HCT116 (cell line): ENCODE measurements at regions not wholly inside any gene's neighbourhood (a gene's known extent, or its start where the extent isn't known, plus 50 kb on each side); places are given as distances from the start of the nearest gene placed in this dataset.

ENCODE experiments used
- ATAC-seq: fragments of 200-7000 bp; cut with Tn5 transposase; 2 replicates; pipeline ENCODE4 v1.9.1; 2020; ENCODE audit warnings: mild to moderate bottlenecking, moderate library complexity
- BruUV-seq: library from RNA; stranded (reverse); fragments of 400-500 nt; replicated peaks from 2 replicates; lab custom pipeline; 2021; lab: Mats Ljungman, UMichigan
- CTCF ChIA-PET: fragments of 300-600 bp; sonication (Branson Sonifier 250); formaldehyde crosslinking; loops from one replicate; lab custom pipeline; 2021; ENCODE audit warnings: antibody characterized with exemption; lab: Charles Lee
- POLR2A ChIA-PET: fragments of 300-600, 350-600 bp; sonication (Branson Sonifier 250); formaldehyde crosslinking; loops from one replicate; lab custom pipeline; 2021; ENCODE audit warnings: antibody characterized with exemption; lab: Charles Lee
- RAD21 ChIA-PET, 2 experiments: fragments of 300-600 bp; sonication (Branson Sonifier 250); formaldehyde crosslinking; loops; one replicate each; lab custom pipeline; 2023; ENCODE audit warnings: low total read pairs in 2 of 2; ENCODE audit not compliant: uncharacterized antibody in 2 of 2, unreplicated experiment in 2 of 2, low non-redundant PET in 1 of 2; lab: Charles Lee
- DNase-seq: peaks from one replicate; pipeline ENCODE4 v3.0.0-alpha.2; 2010; ENCODE audit warnings: low read depth, low spot score
- H2AFZ ChIP-seq: fragments of 200-600 bp; shearing (Covaris generic), sonication (generic); 2 replicates; pipeline ENCODE4 v1.6.1; 2017; ENCODE audit warnings: low read depth, mixed run types, mixed read lengths, antibody characterized with exemption, low read length; ENCODE audit not compliant: poor library complexity, severe bottlenecking
- H3K27ac ChIP-seq: 2 replicates; pipeline ENCODE4 v1.5.1; 2012; ENCODE audit warnings: low read depth, low read length
- H3K27me3 ChIP-seq: fragments of 200-600 bp; sonication (generic); 2 replicates; pipeline ENCODE4 v1.6.1; 2016; ENCODE audit warnings: mixed run types, low read length, mixed read lengths; ENCODE audit not compliant: insufficient read depth
- H3K36me3 ChIP-seq, 2 experiments: fragments of 200-500 bp in 1 of 2; fragments of 200-600 bp in 1 of 2; sonication (Bioruptor generic) in 1 of 2; sonication (generic) in 1 of 2; 2 replicates each; pipeline versions ENCODE4 v1.5.1 to v1.6.1; 2014 to 2016; ENCODE audit warnings: low read length in 2 of 2, inconsistent platforms in 1 of 2, mixed read lengths in 1 of 2, mixed run types in 1 of 2; ENCODE audit not compliant: insufficient read depth in 2 of 2, control insufficient read depth in 1 of 2
- H3K4me1 ChIP-seq, 2 experiments: fragments of 200-600 bp in 1 of 2; sonication (generic) in 1 of 2; 2 replicates each; pipeline versions ENCODE4 v1.5.1 to v1.6.1; 2012 to 2017; ENCODE audit warnings: low read length in 2 of 2, inconsistent platforms in 1 of 2, mild to moderate bottlenecking in 1 of 2, mixed read lengths in 1 of 2, mixed run types in 1 of 2, moderate library complexity in 1 of 2; ENCODE audit not compliant: insufficient read depth in 2 of 2, control insufficient read depth in 1 of 2
- H3K4me2 ChIP-seq: fragments of 200-600 bp; sonication (generic); 2 replicates; pipeline ENCODE4 v1.6.1; 2017; ENCODE audit warnings: mixed run types, low read length, mixed read lengths
- H3K4me3 ChIP-seq, 2 experiments: fragments of 200-600 bp in 1 of 2; sonication (generic) in 1 of 2; replicated peaks in 1 of 2; 2 replicates each; pipeline ENCODE4 v1.5.1; 2011 to 2016; ENCODE audit warnings: low read length in 2 of 2, control low read depth in 1 of 2, low read depth in 1 of 2, mild to moderate bottlenecking in 1 of 2, mixed read lengths in 1 of 2, mixed run types in 1 of 2
- H3K79me2 ChIP-seq: fragments of 200-600 bp; sonication (generic); 2 replicates; pipeline ENCODE4 v1.6.1; 2017; ENCODE audit warnings: mild to moderate bottlenecking, mixed run types, low read length, moderate library complexity, mixed read lengths; ENCODE audit not compliant: insufficient read depth
- H3K9ac ChIP-seq: fragments of 200-600 bp; sonication (generic); 2 replicates; pipeline ENCODE4 v1.6.1; 2016; ENCODE audit warnings: low read length, mixed read lengths
- H3K9me2 ChIP-seq: fragments of 200-600 bp; sonication (generic), shearing (Covaris generic); 2 replicates; pipeline ENCODE4 v1.6.1; 2017; ENCODE audit warnings: mixed run types, mild to moderate bottlenecking, moderate library complexity; ENCODE audit not compliant: insufficient read depth
- H3K9me3 ChIP-seq, 2 experiments: fragments of 200-500 bp in 1 of 2; fragments of 200-600 bp in 1 of 2; sonication (Bioruptor generic) in 1 of 2; sonication (generic) in 1 of 2; 2 replicates each; pipeline ENCODE4 v1.6.1; 2014 to 2017; ENCODE audit warnings: low read length in 2 of 2, mixed read lengths in 2 of 2, inconsistent platforms in 1 of 2, low read depth in 1 of 2, mild to moderate bottlenecking in 1 of 2, mixed run types in 1 of 2, moderate library complexity in 1 of 2; ENCODE audit not compliant: control insufficient read depth in 1 of 2, insufficient read depth in 1 of 2
- H4K20me1 ChIP-seq: fragments of 200-600 bp; sonication (generic), shearing (Covaris generic); 2 replicates; pipeline ENCODE4 v1.6.1; 2017; ENCODE audit warnings: mixed run types, mild to moderate bottlenecking, moderate library complexity; ENCODE audit not compliant: insufficient read depth
- CBX3 ChIP-seq: IDR thresholded peaks from 2 replicates; pipeline ENCODE4 v1.6.1; 2012; ENCODE audit warnings: low read depth
- CEBPB ChIP-seq: IDR thresholded peaks from 2 replicates; pipeline ENCODE4 v1.6.1; 2012; ENCODE audit warnings: low read depth
- CTCF ChIP-seq, 3 experiments: fragments of 200-600 bp in 1 of 3; sonication (generic) in 1 of 3; IDR thresholded peaks in 2 of 3; conservative IDR thresholded peaks in 1 of 3; 2 replicates each; pipeline ENCODE4 v1.5.1; 2012 to 2017; ENCODE audit warnings: low read depth in 2 of 3, low read length in 2 of 3, antibody characterized with exemption in 1 of 3, borderline replicate concordance in 1 of 3, control low read depth in 1 of 3, mild to moderate bottlenecking in 1 of 3, mixed read lengths in 1 of 3, mixed run types in 1 of 3, moderate library complexity in 1 of 3; ENCODE audit not compliant: insufficient read depth in 1 of 3
- EGR1 ChIP-seq: IDR thresholded peaks from 2 replicates; pipeline ENCODE4 v1.6.1; 2012; ENCODE audit warnings: low read depth
- EZH2 ChIP-seq: fragments of 200-600 bp; sonication (generic); IDR thresholded peaks from 2 replicates; pipeline ENCODE4 v1.6.1; 2017; ENCODE audit warnings: antibody characterized with exemption, mixed run types
- EZH2phosphoT487 ChIP-seq: fragments of 200-600 bp; IDR thresholded peaks from 2 replicates; pipeline ENCODE4 v1.6.1; 2018; ENCODE audit warnings: antibody characterized with exemption, borderline replicate concordance
- FOSL1 ChIP-seq: IDR thresholded peaks from 2 replicates; pipeline ENCODE4 v1.6.1; 2012; ENCODE audit warnings: low read depth
- JUND ChIP-seq: IDR thresholded peaks from 2 replicates; pipeline ENCODE4 v1.6.1; 2012
- MAX ChIP-seq: IDR thresholded peaks from 2 replicates; pipeline ENCODE4 v1.6.1; 2012
- POLR2A ChIP-seq: IDR thresholded peaks from 2 replicates; pipeline ENCODE4 v1.7.0; 2011; ENCODE audit warnings: borderline replicate concordance; ENCODE audit not compliant: insufficient read depth, insufficient read length; ENCODE audit errors: extremely low read depth
- RAD21 ChIP-seq: IDR thresholded peaks from 2 replicates; pipeline ENCODE4 v1.6.1; 2012; ENCODE audit warnings: low read depth, mild to moderate bottlenecking
- SIN3A ChIP-seq: IDR thresholded peaks from 2 replicates; pipeline ENCODE4 v1.6.1; 2012; ENCODE audit warnings: low read depth
- SP1 ChIP-seq: IDR thresholded peaks from 2 replicates; pipeline ENCODE4 v1.6.1; 2012; ENCODE audit warnings: low read depth
- SRF ChIP-seq: IDR thresholded peaks from 2 replicates; pipeline ENCODE4 v1.6.1; 2012; ENCODE audit warnings: low read depth
- ZFX ChIP-seq: fragments of 450-650 bp; IDR thresholded peaks from 2 replicates; pipeline ENCODE4 v1.6.1; 2017
- ZNF274 ChIP-seq: fragments of 200-500 bp; sonication (Bioruptor generic); IDR thresholded peaks from 2 replicates; pipeline ENCODE4 v1.6.1; 2014; ENCODE audit warnings: mild to moderate bottlenecking, low read depth, low read length, inconsistent platforms
- intact Hi-C: fragments of 100-400 bp; cut with micrococcal nuclease; formaldehyde crosslinking; loops from 2 replicates; pipeline ENCODE4 v1.10.0; 2022
- TF ChIP-seq, protein P1 (sequence below): IDR thresholded peaks from 2 replicates; pipeline ENCODE4 v1.6.1; 2012

- Histone ChIP-seq H3K9me3 (peaks cover 0 to 11% of the 10 kb centered on the region in 2 experiments; a peak in 2 of 4 replicates), H2AFZ (no peak overlapping the region), H3K4me2 (no peak overlapping the region), H3K4me1 (no peaks in the 10 kb centered on the region), H3K9ac (no peak overlapping the region), H3K4me3 (no peak overlapping the region), H3K79me2 (no peaks in the 10 kb centered on the region), H4K20me1 (no peaks in the 10 kb centered on the region), H3K27ac (no peak overlapping the region), H3K27me3 (no peaks in the 10 kb centered on the region), H3K9me2 (no peaks in the 10 kb centered on the region), H3K36me3 (no peaks in the 10 kb centered on the region)
- TF ChIP-seq SIN3A, result no peak
- no peak for TF ChIP-seq EZH2phosphoT487
- no peak for TF ChIP-seq ZNF274
- no peak for TF ChIP-seq EZH2
- intact Hi-C loops, result no loop called here
- DNase-seq (no peak), ATAC-seq (no peak)
- POLR2A ChIA-PET, result no interaction called here
- CTCF ChIA-PET, result no interaction called here
- RAD21 ChIA-PET, result no interaction called here
- no TSS peak for BruUV-seq
These were observed 921.9 kb upstream of the CELF4 start for GRCh38 chr18:38487521-38487920.

- DNase-seq (no peak), ATAC-seq (no peak)
- Histone ChIP-seq H3K9ac (no peak overlapping the region), H3K27ac (no peak overlapping the region), H3K9me3 (peaks cover 0 to 13% of the 10 kb centered on the region in 2 experiments; a peak in 2 of 4 replicates), H3K79me2 (no peaks in the 10 kb centered on the region), H2AFZ (no peak overlapping the region), H3K4me3 (no peak overlapping the region), H3K4me1 (no peaks in the 10 kb centered on the region), H3K9me2 (no peaks in the 10 kb centered on the region), H4K20me1 (no peaks in the 10 kb centered on the region), H3K36me3 (no peaks in the 10 kb centered on the region), H3K4me2 (no peak overlapping the region), H3K27me3 (no peaks in the 10 kb centered on the region)
- ChIA-PET CTCF (no interaction called here), POLR2A (no interaction called here), RAD21 (no interaction called here)
- TF ChIP-seq JUND (no peak), RAD21 (no peak), CTCF (IDR thresholded peaks at IDR 0.05 in 2 of 3, conservative IDR thresholded peaks at IDR 0.05 in 1 of 3; ENCODE audit: borderline replicate concordance in 1 of 3, insufficient read depth in 1 of 3, low read depth in 2 of 3, low read length in 2 of 3) (no peak), MAX (no peak), CBX3 (no peak), EZH2 (no peak), EGR1 (no peak), POLR2A (no peak), SRF (no peak), FOSL1 (no peak), SP1 (no peak), ZFX (no peak), CEBPB (no peak)
- TF ChIP-seq, protein P1, sequence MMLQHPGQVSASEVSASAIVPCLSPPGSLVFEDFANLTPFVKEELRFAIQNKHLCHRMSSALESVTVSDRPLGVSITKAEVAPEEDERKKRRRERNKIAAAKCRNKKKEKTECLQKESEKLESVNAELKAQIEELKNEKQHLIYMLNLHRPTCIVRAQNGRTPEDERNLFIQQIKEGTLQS, result no peak
- BruUV-seq, result no TSS peak
- intact Hi-C loops, result no loop called here
These were observed 917.7 kb upstream of the CELF4 start for GRCh38 chr18:38483326-38483725.
